ENCODE measurements at regions not wholly inside any gene's neighbourhood (a gene's known extent, or its start where the extent isn't known, plus 50 kb on each side); places are given as distances from the start of the nearest gene placed in this dataset.

GRCh38 chr11:127524618-127525017 lies 524.0 kb upstream of the KIRREL3 start:
- TF ChIP-seq FOSL2 (IDR thresholded peaks at IDR 0.05) (no peak), FOSL2 (CRISPR knock-in tag; IDR thresholded peaks at IDR 0.05) (no peak), POLR2A (IDR thresholded peaks at IDR 0.05; ENCODE audit: low read length) (no peak), CHD4 (IDR thresholded peaks at IDR 0.05; ENCODE audit: borderline replicate concordance) (no peak), SREBF2 (IDR thresholded peaks at IDR 0.05) (no peak), CEBPB (IDR thresholded peaks at IDR 0.05) (no peak), MAX (IDR thresholded peaks at IDR 0.05) (no peak), RCOR1 (IDR thresholded peaks at IDR 0.05; ENCODE audit: low read depth, low read length) (no peak), CTCF (IDR thresholded peaks at IDR 0.05) (no peak), CBX8 (IDR thresholded peaks at IDR 0.05) (no peak)
- TF ChIP-seq, protein P1, sequence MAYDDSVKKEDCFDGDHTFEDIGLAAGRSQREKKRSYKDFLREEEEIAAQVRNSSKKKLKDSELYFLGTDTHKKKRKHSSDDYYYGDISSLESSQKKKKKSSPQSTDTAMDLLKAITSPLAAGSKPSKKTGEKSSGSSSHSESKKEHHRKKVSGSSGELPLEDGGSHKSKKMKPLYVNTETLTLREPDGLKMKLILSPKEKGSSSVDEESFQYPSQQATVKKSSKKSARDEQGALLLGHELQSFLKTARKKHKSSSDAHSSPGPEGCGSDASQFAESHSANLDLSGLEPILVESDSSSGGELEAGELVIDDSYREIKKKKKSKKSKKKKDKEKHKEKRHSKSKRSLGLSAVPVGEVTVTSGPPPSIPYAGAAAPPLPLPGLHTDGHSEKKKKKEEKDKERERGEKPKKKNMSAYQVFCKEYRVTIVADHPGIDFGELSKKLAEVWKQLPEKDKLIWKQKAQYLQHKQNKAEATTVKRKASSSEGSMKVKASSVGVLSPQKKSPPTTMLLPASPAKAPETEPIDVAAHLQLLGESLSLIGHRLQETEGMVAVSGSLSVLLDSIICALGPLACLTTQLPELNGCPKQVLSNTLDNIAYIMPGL (CRISPR knock-in tag; IDR thresholded peaks at IDR 0.05; ENCODE audit: borderline replicate concordance), result no peak
- TF ChIP-seq, protein P2, sequence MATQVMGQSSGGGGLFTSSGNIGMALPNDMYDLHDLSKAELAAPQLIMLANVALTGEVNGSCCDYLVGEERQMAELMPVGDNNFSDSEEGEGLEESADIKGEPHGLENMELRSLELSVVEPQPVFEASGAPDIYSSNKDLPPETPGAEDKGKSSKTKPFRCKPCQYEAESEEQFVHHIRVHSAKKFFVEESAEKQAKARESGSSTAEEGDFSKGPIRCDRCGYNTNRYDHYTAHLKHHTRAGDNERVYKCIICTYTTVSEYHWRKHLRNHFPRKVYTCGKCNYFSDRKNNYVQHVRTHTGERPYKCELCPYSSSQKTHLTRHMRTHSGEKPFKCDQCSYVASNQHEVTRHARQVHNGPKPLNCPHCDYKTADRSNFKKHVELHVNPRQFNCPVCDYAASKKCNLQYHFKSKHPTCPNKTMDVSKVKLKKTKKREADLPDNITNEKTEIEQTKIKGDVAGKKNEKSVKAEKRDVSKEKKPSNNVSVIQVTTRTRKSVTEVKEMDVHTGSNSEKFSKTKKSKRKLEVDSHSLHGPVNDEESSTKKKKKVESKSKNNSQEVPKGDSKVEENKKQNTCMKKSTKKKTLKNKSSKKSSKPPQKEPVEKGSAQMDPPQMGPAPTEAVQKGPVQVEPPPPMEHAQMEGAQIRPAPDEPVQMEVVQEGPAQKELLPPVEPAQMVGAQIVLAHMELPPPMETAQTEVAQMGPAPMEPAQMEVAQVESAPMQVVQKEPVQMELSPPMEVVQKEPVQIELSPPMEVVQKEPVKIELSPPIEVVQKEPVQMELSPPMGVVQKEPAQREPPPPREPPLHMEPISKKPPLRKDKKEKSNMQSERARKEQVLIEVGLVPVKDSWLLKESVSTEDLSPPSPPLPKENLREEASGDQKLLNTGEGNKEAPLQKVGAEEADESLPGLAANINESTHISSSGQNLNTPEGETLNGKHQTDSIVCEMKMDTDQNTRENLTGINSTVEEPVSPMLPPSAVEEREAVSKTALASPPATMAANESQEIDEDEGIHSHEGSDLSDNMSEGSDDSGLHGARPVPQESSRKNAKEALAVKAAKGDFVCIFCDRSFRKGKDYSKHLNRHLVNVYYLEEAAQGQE (IDR thresholded peaks at IDR 0.05), result no peak
